Epithelial cell of proximal tubule (primary cell): ENCODE measurements at regions not wholly inside any gene's neighbourhood (a gene's known extent, or its start where the extent isn't known, plus 50 kb on each side); places are given as distances from the start of the nearest gene placed in this dataset.

Source experiments
- DNase-seq: peaks from one replicate; pipeline ENCODE4 v3.0.0-alpha.2; 2011; ENCODE audit warnings: low read depth
- H3K4me3 ChIP-seq: 2 replicates; pipeline ENCODE4 v1.5.1; 2011; ENCODE audit warnings: low read depth, mild to moderate bottlenecking, low read length
- TF ChIP-seq, protein P1 (sequence below): conservative IDR thresholded peaks from 2 replicates; pipeline ENCODE4 v1.5.1; 2012; ENCODE audit warnings: low read depth, mild to moderate bottlenecking, low read length

DNA sequence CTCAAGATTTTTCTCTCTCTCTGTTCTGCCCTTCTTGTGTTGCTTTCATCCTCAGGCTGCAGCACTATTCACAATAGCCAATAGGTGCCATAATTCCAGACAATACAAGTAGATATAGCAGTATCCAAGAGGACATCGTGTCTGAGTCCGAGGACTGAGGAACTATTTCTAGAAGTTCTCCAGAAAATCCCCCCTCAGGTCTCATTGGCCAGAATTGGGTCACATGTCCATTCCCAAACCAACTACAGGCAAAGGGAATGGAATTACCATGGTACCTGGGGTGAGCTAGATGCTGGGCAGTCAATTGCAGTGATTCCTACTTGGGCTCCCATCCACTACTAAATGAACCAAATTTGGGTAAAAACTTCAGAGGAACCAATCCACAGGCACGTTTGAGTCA is 301.9 kb upstream of the RASGEF1B start:
- no peak for DNase-seq
- TF ChIP-seq, protein P1, sequence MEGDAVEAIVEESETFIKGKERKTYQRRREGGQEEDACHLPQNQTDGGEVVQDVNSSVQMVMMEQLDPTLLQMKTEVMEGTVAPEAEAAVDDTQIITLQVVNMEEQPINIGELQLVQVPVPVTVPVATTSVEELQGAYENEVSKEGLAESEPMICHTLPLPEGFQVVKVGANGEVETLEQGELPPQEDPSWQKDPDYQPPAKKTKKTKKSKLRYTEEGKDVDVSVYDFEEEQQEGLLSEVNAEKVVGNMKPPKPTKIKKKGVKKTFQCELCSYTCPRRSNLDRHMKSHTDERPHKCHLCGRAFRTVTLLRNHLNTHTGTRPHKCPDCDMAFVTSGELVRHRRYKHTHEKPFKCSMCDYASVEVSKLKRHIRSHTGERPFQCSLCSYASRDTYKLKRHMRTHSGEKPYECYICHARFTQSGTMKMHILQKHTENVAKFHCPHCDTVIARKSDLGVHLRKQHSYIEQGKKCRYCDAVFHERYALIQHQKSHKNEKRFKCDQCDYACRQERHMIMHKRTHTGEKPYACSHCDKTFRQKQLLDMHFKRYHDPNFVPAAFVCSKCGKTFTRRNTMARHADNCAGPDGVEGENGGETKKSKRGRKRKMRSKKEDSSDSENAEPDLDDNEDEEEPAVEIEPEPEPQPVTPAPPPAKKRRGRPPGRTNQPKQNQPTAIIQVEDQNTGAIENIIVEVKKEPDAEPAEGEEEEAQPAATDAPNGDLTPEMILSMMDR = no peak
- H3K4me3 ChIP-seq = no peak overlapping the region

DNA sequence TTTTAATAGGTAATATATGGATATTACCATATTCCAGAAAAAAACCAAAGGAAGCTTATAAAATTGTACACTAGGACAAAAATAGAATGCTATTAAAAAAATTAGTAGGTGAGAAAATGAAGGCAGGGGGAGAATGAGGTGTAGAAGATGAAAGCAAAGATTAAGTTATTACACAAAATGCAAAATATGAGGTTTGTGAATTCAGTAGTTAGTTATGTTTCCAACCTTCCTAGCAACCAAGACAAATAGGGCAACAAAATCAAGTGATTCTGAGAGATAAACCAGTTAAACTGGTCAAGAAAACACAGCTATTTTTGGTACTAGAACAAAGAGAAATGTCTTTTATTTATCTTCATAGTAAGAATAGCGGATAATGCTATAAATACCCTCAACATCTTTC is 300.0 kb upstream of the RASGEF1B start:
- no peak for DNase-seq
- TF ChIP-seq, protein P1 = no peak
- H3K4me3 ChIP-seq = no peak overlapping the region

DNA sequence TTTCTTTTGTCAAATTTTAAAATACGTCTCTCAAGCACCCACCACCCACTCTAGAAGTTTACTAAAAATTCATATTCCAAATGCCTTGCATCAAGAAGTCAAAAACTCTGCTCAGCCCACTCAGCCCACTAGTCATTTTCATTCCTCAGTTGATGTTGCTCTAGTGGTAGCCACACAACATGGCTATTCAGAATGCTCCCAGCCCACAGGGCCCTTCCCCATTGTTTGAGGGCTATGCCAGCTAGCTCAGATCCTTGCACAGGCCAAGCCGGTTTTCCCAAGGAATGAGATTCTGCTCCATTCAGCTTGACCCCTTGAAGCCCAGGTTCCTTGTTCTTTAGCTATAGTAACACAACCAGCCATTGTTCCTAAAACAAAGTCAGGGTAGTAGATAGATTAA is 297.5 kb upstream of the RASGEF1B start:
- DNase-seq = no peak

DNA sequence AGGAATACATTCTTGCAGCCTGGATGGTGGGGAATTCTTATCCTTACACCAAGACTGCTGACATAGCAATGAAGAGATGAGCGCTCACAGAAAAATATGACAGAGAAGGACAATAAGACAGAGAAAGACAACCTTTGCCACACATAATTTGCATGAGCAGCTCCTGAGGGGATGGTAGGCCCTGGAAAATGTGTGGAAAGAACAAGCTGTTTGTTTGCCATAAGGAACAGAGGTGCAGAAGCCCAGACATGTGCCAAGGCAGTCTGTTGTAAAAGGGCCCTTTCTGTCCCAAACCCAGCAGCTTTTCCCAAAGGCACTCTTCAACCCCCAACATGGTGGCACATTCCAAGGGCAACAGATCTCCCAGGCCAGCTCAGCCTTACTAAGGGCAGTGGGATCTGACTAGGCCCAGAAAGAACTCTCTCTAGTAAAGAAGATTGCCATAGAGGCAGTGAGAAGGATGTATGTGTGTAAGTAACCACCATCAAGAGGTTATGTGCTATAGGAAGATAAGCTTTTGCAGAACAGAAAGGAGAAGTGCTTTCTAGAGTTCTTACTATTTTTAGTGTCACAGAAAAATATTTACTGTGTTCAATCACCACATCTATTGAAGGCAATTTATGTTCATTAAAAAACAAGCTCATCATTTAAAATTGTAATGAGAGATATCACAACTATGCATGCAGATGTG is 287.0 kb upstream of the RASGEF1B start:
- no peak overlapping the region for H3K4me3 ChIP-seq
- DNase-seq = no peak
- TF ChIP-seq, protein P1 = no peak

More for the DNA sequence above, 297.5 kb upstream of the RASGEF1B start:
- TF ChIP-seq, protein P1 = no peak
- H3K4me3 ChIP-seq = no peak overlapping the region

DNA sequence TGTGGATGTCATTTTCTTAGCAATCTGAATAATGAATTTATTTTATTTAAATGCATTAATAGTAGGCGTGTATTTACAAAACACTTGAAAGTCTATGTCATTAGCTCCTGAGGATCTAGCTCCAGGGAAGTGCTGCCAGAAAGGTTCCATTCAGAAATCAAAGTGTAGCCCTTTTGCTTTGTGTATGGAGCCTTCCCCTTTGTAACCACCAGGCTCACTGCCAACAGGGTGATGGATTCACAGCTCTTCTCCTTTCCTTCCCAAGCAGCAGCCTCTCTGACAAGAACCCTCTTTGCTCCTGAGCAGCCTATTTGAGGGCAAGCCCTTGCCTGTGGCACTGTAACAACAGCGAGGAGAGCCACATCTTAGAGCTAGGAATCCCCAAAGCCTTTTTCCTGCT is 286.0 kb upstream of the RASGEF1B start:
- H3K4me3 ChIP-seq = no peak overlapping the region
- DNase-seq = no peak
- TF ChIP-seq, protein P1 = no peak

DNA sequence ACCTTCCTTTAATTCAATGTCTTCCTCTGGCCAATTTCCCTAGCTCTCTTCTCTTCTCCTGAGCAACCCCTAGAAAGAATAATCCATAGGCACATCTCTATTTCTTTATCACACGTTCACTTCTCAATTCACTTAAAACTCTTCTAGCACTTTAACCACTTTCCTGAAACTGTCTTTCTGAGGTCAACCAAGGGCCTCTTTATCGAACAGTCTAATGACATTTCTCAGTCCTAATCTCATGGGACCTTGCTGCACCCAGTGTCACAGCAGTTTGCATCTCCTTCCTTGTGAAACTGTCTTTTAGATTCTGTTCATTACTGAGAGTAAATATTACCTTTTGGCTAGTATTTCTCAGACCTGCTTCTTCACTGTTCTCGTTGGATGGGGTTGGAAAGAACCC is 285.3 kb upstream of the RASGEF1B start:
- no peak overlapping the region for H3K4me3 ChIP-seq
- DNase-seq = no peak
- TF ChIP-seq, protein P1 = no peak

DNA sequence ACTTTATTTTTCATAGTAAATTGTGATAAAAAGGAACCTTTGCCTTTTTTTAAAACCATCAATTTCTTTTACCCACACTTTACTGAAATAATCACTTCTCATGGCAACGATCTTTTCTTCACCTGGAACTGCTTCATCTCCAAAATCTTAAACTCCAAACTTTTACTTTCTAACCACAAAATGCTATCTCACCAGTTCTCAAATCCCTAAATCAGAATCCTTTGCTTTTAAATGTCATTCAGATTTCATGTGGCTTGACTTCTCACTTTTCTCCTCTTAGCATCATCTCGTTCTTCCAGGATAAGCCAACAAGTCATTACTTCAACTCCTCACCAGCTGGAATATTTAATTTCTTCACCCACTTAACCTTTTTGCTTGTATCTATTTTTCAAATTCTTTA is 284.3 kb upstream of the RASGEF1B start:
- TF ChIP-seq, protein P1 = no peak
- no peak overlapping the region for H3K4me3 ChIP-seq
- DNase-seq = no peak
